ENCODE measurements at regions not wholly inside any gene's neighbourhood (a gene's known extent, or its start where the extent isn't known, plus 50 kb on each side); places are given as distances from the start of the nearest gene placed in this dataset.

DNA sequence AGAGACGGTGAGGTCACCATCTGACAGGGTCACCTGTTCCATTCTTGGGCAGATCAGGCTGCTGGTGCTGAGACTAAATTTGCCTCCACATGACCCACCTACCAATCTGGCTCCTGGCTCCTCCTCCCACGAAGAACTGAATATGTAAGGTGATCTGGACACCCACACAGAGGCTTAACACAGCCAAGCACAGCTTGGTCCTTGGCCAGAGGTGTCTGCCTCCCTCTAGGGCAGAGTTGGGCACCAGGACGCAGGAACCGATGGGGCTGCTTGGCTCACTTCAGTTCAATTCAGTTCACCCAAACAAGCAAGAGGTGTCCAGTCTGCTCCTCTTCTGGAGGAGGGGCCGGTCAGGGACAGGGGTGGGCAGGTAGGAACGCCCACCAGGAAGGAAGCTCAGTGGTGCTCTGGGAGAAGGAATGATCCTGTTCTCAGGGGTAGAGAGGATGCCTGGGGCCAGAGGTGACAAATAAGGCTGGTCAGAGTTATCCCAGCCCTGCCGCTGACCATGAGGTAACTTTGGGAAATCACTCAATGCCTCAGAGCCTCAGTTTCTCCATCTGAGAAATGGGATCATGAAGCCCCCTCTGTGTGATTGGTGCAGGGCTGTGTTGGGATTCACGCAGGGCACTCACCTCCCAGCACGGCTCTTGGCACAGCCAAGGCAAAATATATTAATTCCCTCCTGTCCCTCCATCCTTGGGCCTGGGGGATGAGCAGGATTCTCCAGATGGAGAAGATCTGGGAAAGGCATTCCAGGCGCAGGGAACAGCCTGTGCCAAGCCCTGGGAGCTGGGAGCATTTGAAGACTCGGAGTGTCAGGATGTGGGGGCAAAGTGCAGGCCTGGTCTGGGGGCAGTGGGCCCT is 284.5 kb downstream of the PTPRU start:
- no peak for DNase-seq (ENCODE audit: low read depth)
- no peak overlapping the region for H3K4me3 ChIP-seq (ENCODE audit: low read depth, low read length)
- TF ChIP-seq, protein P1, sequence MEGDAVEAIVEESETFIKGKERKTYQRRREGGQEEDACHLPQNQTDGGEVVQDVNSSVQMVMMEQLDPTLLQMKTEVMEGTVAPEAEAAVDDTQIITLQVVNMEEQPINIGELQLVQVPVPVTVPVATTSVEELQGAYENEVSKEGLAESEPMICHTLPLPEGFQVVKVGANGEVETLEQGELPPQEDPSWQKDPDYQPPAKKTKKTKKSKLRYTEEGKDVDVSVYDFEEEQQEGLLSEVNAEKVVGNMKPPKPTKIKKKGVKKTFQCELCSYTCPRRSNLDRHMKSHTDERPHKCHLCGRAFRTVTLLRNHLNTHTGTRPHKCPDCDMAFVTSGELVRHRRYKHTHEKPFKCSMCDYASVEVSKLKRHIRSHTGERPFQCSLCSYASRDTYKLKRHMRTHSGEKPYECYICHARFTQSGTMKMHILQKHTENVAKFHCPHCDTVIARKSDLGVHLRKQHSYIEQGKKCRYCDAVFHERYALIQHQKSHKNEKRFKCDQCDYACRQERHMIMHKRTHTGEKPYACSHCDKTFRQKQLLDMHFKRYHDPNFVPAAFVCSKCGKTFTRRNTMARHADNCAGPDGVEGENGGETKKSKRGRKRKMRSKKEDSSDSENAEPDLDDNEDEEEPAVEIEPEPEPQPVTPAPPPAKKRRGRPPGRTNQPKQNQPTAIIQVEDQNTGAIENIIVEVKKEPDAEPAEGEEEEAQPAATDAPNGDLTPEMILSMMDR (conservative IDR thresholded peaks at IDR 0.05; ENCODE audit: low read depth, low read length) = no peak

DNA sequence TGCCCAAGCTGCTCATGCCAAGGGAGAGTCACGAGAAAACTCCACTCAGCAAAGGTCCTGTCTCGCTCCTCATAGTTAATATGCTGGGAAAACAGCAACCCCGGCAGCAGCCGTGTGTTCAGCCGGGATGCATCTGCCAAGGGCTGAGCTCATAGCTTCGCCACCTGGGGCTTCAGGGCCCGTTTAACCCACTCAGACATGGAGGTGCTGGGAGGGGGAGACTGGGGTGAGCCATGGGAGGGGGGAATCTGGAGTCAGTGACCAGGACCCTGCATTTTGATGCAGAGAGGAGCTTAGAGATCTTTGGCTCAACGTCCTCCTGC is 283.4 kb downstream of the PTPRU start:
- no peak for DNase-seq (ENCODE audit: low read depth)
- TF ChIP-seq, protein P1 (conservative IDR thresholded peaks at IDR 0.05; ENCODE audit: low read depth, low read length) = no peak
- H3K4me3 ChIP-seq (ENCODE audit: low read depth, low read length) = no peak overlapping the region

DNA sequence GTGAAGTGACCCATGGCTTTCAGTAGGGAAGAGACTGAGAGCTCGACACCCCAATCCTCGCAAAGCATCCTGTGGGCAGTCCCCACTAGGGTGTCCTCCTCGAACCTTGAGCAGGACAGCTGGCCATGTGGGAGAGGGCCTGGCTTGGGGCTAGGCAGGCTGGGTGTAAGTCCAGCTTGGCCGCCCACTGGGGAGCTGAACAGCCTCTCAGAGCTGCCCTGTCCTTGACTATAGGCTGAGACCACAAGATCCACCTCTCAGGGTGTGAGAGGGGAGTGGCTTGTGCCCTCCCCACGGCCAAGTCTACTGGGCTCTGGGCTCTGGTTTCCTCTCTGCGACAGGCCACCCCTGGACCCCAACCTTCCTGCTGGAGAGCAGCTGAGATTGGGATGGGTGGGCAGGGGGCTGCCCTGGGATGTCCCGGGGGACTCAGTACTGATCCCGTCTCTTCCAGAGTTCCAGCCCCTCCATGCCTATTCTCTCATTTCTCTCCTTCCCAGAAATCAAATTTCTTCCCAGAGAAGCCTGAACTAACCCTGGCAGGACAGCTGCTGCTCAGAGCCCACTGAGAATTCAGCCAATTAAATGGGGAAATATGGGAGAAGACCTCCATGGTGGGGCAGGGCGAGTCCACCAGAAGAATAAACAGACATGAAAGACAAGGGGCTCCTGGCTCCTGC is 282.9 kb downstream of the PTPRU start:
- TF ChIP-seq, protein P1 (conservative IDR thresholded peaks at IDR 0.05; ENCODE audit: low read depth, low read length) = no peak
- DNase-seq (ENCODE audit: low read depth) = no peak
- H3K4me3 ChIP-seq (ENCODE audit: low read depth, low read length) = no peak overlapping the region

DNA sequence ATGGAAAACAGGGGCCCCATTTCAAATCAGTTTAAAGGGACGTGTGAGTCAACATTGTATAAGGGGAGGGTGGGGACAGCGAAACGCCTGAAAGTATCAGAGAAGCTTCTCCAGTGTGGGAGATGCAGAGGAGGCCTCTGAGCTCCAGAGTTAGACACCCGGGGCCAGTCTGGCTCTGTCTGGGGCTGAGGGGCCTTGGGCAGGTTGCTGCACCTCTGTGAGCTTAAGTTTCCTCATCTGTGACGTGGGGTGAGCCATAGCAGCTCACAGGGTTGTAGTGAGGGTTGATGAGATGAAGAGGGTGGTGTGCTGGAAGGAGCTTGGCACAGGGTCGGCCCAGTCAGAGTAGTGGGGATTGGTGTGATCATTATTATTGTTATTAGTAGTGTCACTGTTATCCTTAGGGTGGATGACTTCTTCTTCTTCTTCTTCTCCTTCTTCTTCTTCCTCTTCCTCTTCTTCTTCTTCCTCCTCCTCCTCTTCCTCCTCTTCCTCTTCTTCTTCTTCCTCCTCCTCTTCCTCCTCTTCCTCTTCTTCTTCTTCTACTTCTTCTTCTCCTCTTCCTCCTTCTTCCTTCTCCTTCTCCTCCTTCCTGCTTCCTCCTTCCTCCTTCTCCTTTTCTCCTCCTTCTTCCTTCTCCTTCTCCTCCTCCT is 282.0 kb downstream of the PTPRU start:
- TF ChIP-seq, protein P1 (conservative IDR thresholded peaks at IDR 0.05; ENCODE audit: low read depth, low read length) = no peak
- DNase-seq (ENCODE audit: low read depth) = no peak
- H3K4me3 ChIP-seq (ENCODE audit: low read depth, low read length) = no peak overlapping the region

DNA sequence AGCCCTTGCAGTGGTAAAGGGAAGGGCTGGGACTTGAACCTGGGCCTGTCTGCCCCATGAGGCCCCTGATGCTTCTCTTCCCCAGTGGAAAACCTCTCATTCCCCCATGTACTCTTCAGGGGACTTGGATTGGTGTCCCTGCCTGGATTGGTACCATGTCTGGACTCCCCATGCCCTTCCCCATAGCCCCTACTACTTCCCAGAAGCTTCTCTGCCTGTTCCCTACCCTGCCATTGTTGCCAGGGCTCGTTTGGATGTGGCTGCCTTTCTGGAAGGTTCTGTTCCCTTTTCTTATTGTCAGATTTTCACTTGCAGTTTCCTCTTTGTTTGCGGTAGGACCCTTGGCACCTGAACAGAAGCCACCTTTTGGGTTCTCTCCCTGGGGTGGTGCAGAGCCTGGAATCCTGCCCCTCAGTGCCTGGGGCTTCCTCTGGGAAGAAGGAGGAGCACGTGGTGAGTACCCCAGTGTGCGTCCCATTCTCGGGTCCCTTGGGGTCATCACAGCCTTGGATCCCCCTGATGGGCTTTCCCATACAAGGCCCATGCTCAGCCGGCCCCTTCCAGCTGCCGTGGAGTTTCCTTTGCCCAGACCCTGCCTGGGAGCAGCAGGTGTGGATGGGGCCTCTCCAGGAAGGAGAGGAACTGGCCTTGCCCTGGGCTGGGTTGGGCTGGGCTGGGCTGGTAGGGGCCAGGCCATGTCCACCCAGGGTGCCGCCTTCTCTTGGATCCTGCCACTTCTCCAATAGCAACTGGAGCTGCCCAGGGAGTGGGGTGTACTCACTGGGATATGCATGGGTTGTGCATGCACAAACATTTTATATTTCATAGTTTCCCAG is 281.1 kb downstream of the PTPRU start:
- TF ChIP-seq, protein P1 (conservative IDR thresholded peaks at IDR 0.05; ENCODE audit: low read depth, low read length) = no peak
- DNase-seq (ENCODE audit: low read depth) = no peak
- H3K4me3 ChIP-seq (ENCODE audit: low read depth, low read length) = no peak overlapping the region

DNA sequence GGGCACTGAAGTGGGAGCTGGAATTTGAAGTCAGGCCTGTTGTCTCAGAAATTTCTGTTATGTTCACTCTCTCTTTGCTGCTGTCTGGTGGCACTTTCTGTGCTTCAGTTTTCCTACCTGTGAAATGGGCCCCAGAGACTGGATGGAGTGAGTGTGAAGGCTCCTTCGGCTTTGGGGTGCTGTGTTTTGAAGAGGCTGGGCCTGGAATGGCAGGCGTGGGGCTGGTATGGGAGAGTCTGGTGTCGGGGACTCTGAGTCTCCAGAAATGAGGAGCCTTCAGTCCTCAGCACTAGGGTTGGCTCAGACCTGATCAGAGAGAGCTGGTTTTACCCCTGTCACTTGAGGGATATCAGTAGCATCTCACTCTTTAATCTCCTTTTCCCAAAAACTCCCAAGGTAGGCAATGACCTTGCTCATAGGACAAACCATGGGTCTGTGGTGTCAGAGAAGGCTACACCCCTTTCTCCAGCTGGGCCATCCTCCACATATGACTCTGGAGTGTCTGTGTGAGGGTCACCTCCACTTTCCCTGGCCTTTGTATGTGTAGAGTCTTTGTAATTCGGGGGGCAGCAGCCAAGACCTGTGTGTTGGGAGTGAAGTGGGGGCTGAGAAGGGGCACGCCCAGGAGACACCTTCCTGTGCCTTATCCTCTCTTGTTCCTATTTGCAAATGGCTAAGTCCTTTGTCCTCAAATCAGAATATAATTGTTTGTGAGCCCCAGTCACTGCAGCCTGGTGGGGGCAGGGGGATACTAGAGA is 279.9 kb downstream of the PTPRU start:
- TF ChIP-seq, protein P1 (conservative IDR thresholded peaks at IDR 0.05; ENCODE audit: low read depth, low read length) = no peak
- no peak for DNase-seq (ENCODE audit: low read depth)
- no peak overlapping the region for H3K4me3 ChIP-seq (ENCODE audit: low read depth, low read length)

All from epithelial cell of proximal tubule (primary cell).